Erythroblast (primary cell): ENCODE measurements at regions not wholly inside any gene's neighbourhood (a gene's known extent, or its start where the extent isn't known, plus 50 kb on each side); places are given as distances from the start of the nearest gene placed in this dataset.

Experiments
- GATA1 ChIP-seq: IDR thresholded peaks from 2 replicates; pipeline ENCODE4 v1.6.1; 2011; ENCODE audit warnings: low read depth, mild to moderate bottlenecking, control low read depth, low read length, moderate library complexity
- POLR2A ChIP-seq: IDR thresholded peaks from 2 replicates; pipeline ENCODE4 v1.6.1; 2011; ENCODE audit warnings: mild to moderate bottlenecking, low read length

DNA sequence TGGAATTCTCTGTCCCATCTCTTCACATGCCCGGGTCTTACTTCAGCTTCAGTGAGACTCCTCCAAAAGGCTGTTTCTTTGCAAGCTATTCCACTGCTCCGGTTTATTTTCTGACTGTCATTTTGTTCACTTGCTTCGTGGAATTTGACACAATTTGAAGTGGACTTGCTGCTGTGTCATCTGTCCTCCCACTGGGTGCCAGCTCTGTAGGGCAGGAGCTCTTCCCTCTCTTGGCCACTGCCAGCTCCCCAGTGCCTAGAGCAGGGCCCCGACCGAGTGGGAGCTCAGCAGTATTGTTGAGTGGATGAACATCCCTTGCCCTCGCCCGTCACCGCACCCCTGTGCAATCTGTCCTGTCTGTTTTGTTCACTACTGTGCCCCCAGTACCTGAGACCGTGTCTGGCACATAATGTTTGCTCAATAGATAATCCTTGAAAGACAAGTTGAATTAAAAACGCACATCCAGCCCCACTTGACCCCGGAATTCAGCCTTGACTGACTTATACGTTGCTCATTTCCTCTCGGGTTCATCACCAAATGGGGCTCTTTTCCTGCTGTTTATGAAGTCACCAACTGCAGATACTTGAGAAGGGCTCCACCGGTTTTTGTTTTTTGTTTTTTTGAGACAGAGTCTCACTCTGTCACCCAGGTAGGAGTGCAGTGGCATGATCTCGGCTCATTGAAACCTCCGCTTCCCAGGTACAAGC, 170.3 kb upstream of the KCNG1 start:
- TF ChIP-seq POLR2A (no peak), GATA1 (no peak)
